ENCODE measurements at regions not wholly inside any gene's neighbourhood (a gene's known extent, or its start where the extent isn't known, plus 50 kb on each side); places are given as distances from the start of the nearest gene placed in this dataset.

DNA sequence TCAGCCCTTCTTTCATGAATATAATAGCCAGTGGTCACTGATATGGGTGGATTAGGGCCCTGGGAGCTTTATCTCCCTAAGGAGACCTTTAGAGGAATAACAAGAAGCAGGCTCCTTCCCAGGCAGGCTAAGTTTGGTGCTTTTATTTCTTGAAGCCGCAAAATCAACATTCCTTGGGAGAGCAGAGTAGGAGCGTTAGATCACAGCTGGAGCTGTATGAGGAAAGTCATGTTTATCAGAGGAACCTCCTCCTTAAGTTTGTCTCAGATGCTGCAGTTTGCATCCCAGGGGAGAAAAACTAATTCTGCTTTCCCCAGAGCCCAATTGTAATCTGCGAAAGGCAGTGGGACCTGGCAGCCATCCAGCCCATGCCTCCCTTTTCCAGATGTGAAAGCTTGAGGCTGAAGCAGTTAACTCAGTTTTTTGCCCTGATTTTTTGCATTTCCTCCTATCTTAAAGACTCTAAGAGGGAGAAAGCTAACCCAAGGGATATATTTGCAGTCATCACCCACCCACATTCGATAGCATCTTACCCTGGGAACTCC lies 186.0 kb upstream of the FRMPD4 start:
- Histone ChIP-seq H3K36me3 (ENCODE audit: control insufficient read depth, insufficient read depth, low read length) (no peaks in the 10 kb centered on the region), H3K4me3 (ENCODE audit: extremely low read depth, insufficient read depth, low read length, poor library complexity, severe bottlenecking) (no peak overlapping the region), H3K27ac (ENCODE audit: low read depth, low read length, severe bottlenecking) (peak overlapping the region; percentile 96), H3K4me1 (ENCODE audit: control insufficient read depth, insufficient read depth, low read length, poor library complexity, severe bottlenecking) (peaks cover 26% of the 10 kb centered on the region), H3K9me3 (ENCODE audit: control insufficient read depth, low read length) (no peaks in the 10 kb centered on the region)
- WGBS, 2 experiments (ENCODE audit: insufficient coverage in 2 of 2): 60 to 100% methylated on average over 1 to 2 of the region's 4 CpGs

DNA sequence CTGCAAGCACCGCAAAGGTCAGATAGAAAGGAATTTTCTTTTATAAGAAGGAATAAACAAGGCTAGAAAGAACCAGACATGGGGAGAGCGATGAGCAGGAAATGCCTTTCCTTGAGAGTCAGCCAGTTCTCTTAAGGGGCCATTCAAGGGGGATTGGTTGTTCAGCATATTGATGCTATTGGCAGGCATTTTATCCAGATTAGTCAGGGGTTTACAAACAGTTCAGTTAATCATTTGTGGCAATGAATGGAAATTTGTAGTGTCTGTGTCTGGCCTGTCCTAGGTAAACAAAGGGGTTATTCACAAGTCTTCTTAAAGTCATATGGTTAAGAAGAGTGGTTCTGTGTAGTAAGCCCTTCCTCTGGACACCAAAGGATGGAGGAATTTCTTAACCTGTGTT lies 184.7 kb upstream of the FRMPD4 start:
- WGBS, 2 experiments (ENCODE audit: insufficient coverage in 2 of 2): 0 to 14% methylated on average over 1 of the region's 2 CpGs
- no peak overlapping the region for H3K4me3 ChIP-seq (ENCODE audit: extremely low read depth, insufficient read depth, low read length, poor library complexity, severe bottlenecking)
- H3K4me1 ChIP-seq (ENCODE audit: control insufficient read depth, insufficient read depth, low read length, poor library complexity, severe bottlenecking): peaks cover 26% of the 10 kb centered on the region
- no peaks in the 10 kb centered on the region for H3K36me3 ChIP-seq (ENCODE audit: control insufficient read depth, insufficient read depth, low read length)
- peak overlapping the region; percentile 96 for H3K27ac ChIP-seq (ENCODE audit: low read depth, low read length, severe bottlenecking)
- no peaks in the 10 kb centered on the region for H3K9me3 ChIP-seq (ENCODE audit: control insufficient read depth, low read length)

DNA sequence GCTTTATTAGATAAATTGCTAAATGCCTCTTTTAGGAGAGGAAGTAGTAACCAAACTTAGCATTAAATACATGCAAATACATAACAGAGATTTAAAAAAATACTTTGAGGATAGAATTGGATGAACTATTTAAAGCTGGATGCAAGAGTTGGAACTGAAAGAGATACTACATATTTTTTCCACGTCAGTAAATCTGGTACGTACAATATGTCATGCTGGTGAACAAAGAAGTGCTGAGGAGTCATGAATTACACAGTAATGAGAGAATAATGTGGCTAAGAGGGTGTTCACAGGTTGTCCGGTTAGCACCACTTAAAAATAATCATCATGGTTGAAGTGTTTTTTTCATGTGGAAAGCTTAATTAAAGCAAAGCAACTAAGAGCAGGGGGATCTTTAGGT lies 184.1 kb upstream of the FRMPD4 start:
- no peak overlapping the region for H3K4me3 ChIP-seq (ENCODE audit: extremely low read depth, insufficient read depth, low read length, poor library complexity, severe bottlenecking)
- WGBS, 2 experiments (ENCODE audit: insufficient coverage in 2 of 2): no CpG with 5 or more reads among the region's 3 CpGs
- no peaks in the 10 kb centered on the region for H3K9me3 ChIP-seq (ENCODE audit: control insufficient read depth, low read length)
- peak overlapping the region; percentile 96 for H3K27ac ChIP-seq (ENCODE audit: low read depth, low read length, severe bottlenecking)
- no peaks in the 10 kb centered on the region for H3K36me3 ChIP-seq (ENCODE audit: control insufficient read depth, insufficient read depth, low read length)
- peaks cover 26% of the 10 kb centered on the region for H3K4me1 ChIP-seq (ENCODE audit: control insufficient read depth, insufficient read depth, low read length, poor library complexity, severe bottlenecking)

DNA sequence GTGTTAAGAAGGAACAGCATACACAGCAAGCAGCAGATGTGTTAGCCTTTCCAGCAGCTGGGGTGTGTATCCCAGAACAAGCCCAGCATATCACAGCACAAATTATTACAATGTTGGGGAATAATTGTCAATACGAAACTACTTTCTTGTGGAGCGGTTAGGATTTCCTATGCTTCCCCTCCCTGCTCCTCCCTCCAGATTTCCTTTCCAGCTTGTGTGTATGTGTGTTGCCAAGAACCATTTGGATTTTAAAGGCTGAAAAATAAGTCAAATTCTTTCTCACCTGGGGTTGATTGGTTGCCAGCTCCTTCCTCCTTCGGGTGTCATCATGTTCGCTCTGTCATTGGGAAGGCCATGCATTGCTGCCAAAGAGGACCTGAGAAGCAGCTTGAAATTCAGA lies 178.2 kb upstream of the FRMPD4 start:
- Histone ChIP-seq H3K27ac (ENCODE audit: low read depth, low read length, severe bottlenecking) (no peak overlapping the region), H3K36me3 (ENCODE audit: control insufficient read depth, insufficient read depth, low read length) (no peaks in the 10 kb centered on the region), H3K4me1 (ENCODE audit: control insufficient read depth, insufficient read depth, low read length, poor library complexity, severe bottlenecking) (peaks cover 6% of the 10 kb centered on the region), H3K9me3 (ENCODE audit: control insufficient read depth, low read length) (no peaks in the 10 kb centered on the region), H3K4me3 (ENCODE audit: extremely low read depth, insufficient read depth, low read length, poor library complexity, severe bottlenecking) (no peak overlapping the region)
- no CpG with 5 or more reads among the region's 4 CpGs for WGBS, 2 experiments (ENCODE audit: insufficient coverage in 2 of 2)

- Histone ChIP-seq H3K9me3 (ENCODE audit: control insufficient read depth, low read length) (no peaks in the 10 kb centered on the region), H3K4me3 (ENCODE audit: extremely low read depth, insufficient read depth, low read length, poor library complexity, severe bottlenecking) (no peak overlapping the region), H3K36me3 (ENCODE audit: control insufficient read depth, insufficient read depth, low read length) (no peaks in the 10 kb centered on the region), H3K27ac (ENCODE audit: low read depth, low read length, severe bottlenecking) (no peak overlapping the region), H3K4me1 (ENCODE audit: control insufficient read depth, insufficient read depth, low read length, poor library complexity, severe bottlenecking) (peaks cover 5% of the 10 kb centered on the region)
- no CpG with 5 or more reads among the region's 1 CpG for WGBS, 2 experiments (ENCODE audit: insufficient coverage in 2 of 2)
These were observed 172.8 kb upstream of the FRMPD4 start for GRCh38 chrX:11965436-11965835.

- H3K9me3 ChIP-seq (ENCODE audit: control insufficient read depth, low read length): no peaks in the 10 kb centered on the region
- WGBS, 2 experiments (ENCODE audit: insufficient coverage in 2 of 2): 75% methylated on average over 3 of the region's 6 CpGs; no CpG with 5 or more reads in 1 of the 2 experiments
- peaks cover 5% of the 10 kb centered on the region for H3K4me1 ChIP-seq (ENCODE audit: control insufficient read depth, insufficient read depth, low read length, poor library complexity, severe bottlenecking)
- no peak overlapping the region for H3K27ac ChIP-seq (ENCODE audit: low read depth, low read length, severe bottlenecking)
- H3K4me3 ChIP-seq (ENCODE audit: extremely low read depth, insufficient read depth, low read length, poor library complexity, severe bottlenecking): no peak overlapping the region
- no peaks in the 10 kb centered on the region for H3K36me3 ChIP-seq (ENCODE audit: control insufficient read depth, insufficient read depth, low read length)
These were observed 170.0 kb upstream of the FRMPD4 start for GRCh38 chrX:11967986-11968869.

GRCh38 chrX:11968991-11969390 lies 169.3 kb upstream of the FRMPD4 start:
- WGBS, 2 experiments (ENCODE audit: insufficient coverage in 2 of 2): no CpG with 5 or more reads among the region's 4 CpGs
- Histone ChIP-seq H3K27ac (ENCODE audit: low read depth, low read length, severe bottlenecking) (no peak overlapping the region), H3K9me3 (ENCODE audit: control insufficient read depth, low read length) (no peaks in the 10 kb centered on the region), H3K4me1 (ENCODE audit: control insufficient read depth, insufficient read depth, low read length, poor library complexity, severe bottlenecking) (peaks cover 5% of the 10 kb centered on the region), H3K36me3 (ENCODE audit: control insufficient read depth, insufficient read depth, low read length) (no peaks in the 10 kb centered on the region), H3K4me3 (ENCODE audit: extremely low read depth, insufficient read depth, low read length, poor library complexity, severe bottlenecking) (no peak overlapping the region)

DNA sequence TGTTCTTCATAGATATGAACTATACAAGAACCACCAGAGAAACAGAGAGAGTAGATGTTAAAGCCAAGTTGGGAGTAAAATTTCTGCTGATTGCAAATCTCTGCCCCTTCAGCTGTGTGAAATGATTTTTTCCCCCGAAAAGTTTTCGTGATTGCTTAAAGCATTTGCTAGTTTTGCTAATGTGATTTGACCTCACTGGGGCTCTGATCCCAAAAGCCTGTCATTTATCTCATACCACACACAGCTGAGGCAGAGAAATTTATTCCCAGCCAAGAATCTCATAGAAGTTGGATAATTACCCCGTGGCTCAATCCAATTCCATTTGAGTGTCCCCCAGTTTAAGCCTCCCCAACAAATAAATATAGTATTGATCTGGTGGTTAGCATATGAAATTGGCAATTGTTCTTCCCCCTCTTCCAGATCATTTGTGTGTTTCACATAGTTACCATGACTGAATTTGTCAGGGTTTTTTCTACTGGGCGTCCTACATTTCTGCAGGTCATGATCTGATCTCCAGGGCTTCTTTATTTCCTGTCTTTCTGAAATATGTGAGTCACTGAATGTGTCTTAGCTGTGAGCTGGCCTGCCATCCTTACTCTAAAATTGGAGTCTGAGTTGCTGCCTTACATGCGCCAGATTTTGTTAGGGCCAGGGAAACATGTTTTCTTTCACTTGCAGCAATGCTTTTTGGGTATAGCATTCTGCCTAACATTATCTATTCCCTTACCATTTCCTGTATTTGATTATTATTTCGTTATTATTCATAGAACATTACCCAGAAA lies 167.5 kb upstream of the FRMPD4 start:
- no peak overlapping the region for H3K27ac ChIP-seq (ENCODE audit: low read depth, low read length, severe bottlenecking)
- H3K9me3 ChIP-seq (ENCODE audit: control insufficient read depth, low read length): no peaks in the 10 kb centered on the region
- no CpG with 5 or more reads among the region's 6 CpGs for WGBS, 2 experiments (ENCODE audit: insufficient coverage in 2 of 2)
- H3K4me3 ChIP-seq (ENCODE audit: extremely low read depth, insufficient read depth, low read length, poor library complexity, severe bottlenecking): no peak overlapping the region
- peaks cover 5% of the 10 kb centered on the region for H3K4me1 ChIP-seq (ENCODE audit: control insufficient read depth, insufficient read depth, low read length, poor library complexity, severe bottlenecking)
- H3K36me3 ChIP-seq (ENCODE audit: control insufficient read depth, insufficient read depth, low read length): no peaks in the 10 kb centered on the region

GRCh38 chrX:11976663-11977062 lies 161.6 kb upstream of the FRMPD4 start:
- Histone ChIP-seq H3K4me3 (ENCODE audit: extremely low read depth, insufficient read depth, low read length, poor library complexity, severe bottlenecking) (no peak overlapping the region), H3K9me3 (ENCODE audit: control insufficient read depth, low read length) (no peaks in the 10 kb centered on the region), H3K27ac (ENCODE audit: low read depth, low read length, severe bottlenecking) (no peak overlapping the region), H3K4me1 (ENCODE audit: control insufficient read depth, insufficient read depth, low read length, poor library complexity, severe bottlenecking) (no peaks in the 10 kb centered on the region), H3K36me3 (ENCODE audit: control insufficient read depth, insufficient read depth, low read length) (no peaks in the 10 kb centered on the region)
- no CpG with 5 or more reads among the region's 2 CpGs for WGBS, 2 experiments (ENCODE audit: insufficient coverage in 2 of 2)

DNA sequence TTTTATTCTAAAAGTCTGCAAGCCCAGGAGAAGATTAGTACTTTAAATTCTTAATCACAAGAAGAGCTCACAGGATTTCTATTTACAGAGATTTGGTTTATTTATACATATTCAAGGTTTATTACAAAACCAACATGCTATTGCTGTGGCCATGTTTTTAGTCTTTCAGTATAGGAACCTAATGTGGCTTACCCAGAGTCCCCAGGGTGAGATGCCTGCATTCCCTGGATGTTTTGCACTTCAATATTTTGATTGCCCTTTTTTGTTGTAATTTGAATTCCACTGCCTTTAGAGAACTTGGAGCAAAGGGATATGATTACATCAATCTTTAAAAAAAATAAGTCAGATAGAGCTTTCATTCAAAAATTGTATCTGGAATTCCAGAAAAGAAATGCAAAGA lies 146.0 kb upstream of the FRMPD4 start:
- H3K4me1 ChIP-seq (ENCODE audit: control insufficient read depth, insufficient read depth, low read length, poor library complexity, severe bottlenecking): no peaks in the 10 kb centered on the region
- H3K27ac ChIP-seq (ENCODE audit: low read depth, low read length, severe bottlenecking): no peak overlapping the region
- no peaks in the 10 kb centered on the region for H3K9me3 ChIP-seq (ENCODE audit: control insufficient read depth, low read length)
- no peaks in the 10 kb centered on the region for H3K36me3 ChIP-seq (ENCODE audit: control insufficient read depth, insufficient read depth, low read length)
- H3K4me3 ChIP-seq (ENCODE audit: extremely low read depth, insufficient read depth, low read length, poor library complexity, severe bottlenecking): no peak overlapping the region

Data from mesodermal cell (in vitro differentiated cells).